GM19455 (cell line): ENCODE measurements at regions not wholly inside any gene's neighbourhood (a gene's known extent, or its start where the extent isn't known, plus 50 kb on each side); places are given as distances from the start of the nearest gene placed in this dataset.

Experiments
- ATAC-seq: cut with Tn5 transposase; IDR thresholded peaks from one replicate; pipeline ENCODE4 v1.9.1; 2021; ENCODE audit not compliant: unreplicated experiment

- no peak for ATAC-seq
Measured at GRCh38 chr6:164838068-164838615, 471.3 kb downstream of the C6orf118 start.

GRCh38 chr6:164836486-164836885, 472.9 kb downstream of the C6orf118 start:
- no peak for ATAC-seq

DNA sequence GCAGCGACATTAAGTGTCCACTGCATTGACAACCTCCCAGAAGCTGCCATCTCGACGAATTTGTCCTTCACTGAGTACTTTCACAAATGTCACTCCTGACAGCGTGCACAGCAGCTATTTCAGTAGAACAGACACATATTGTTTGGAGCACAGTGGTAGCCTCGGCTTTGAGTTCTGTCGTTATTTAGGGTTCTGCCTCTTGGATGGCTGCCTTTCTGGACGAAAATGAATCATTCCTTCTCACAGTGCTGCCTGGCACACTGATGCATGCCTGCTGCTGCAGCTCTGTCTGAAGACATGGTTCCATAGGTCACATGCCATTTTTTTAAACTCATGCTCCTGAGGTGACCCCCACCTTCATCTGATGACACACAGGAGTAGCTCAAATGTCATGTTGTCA, 477.0 kb downstream of the C6orf118 start:
- ATAC-seq = no peak

GRCh38 chr6:164827537-164827936, 481.9 kb downstream of the C6orf118 start:
- no peak for ATAC-seq

- no peak for ATAC-seq
Measured at GRCh38 chr6:164826831-164827468, 482.5 kb downstream of the C6orf118 start.

DNA sequence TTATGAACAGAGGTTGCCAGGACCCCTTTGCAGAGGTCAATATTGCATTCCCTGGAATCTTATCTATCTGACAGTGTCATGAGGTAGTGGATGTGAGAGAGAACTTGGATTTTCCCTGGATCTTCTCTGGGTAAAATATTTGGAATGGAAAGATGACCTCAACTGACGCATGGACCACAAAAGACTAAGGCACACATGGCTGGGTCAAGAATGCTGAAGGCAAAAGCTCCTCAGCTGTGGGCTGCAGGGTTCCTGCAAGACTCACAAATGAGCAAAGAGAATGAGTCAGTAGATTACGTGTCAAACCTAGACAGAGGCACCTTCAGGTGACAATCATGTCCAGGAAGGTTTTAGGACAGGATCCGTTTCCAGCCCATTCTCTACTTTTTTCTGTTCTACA, 484.0 kb downstream of the C6orf118 start:
- no peak for ATAC-seq

GRCh38 chr6:164817662-164818061, 491.7 kb downstream of the C6orf118 start:
- ATAC-seq = no peak

DNA sequence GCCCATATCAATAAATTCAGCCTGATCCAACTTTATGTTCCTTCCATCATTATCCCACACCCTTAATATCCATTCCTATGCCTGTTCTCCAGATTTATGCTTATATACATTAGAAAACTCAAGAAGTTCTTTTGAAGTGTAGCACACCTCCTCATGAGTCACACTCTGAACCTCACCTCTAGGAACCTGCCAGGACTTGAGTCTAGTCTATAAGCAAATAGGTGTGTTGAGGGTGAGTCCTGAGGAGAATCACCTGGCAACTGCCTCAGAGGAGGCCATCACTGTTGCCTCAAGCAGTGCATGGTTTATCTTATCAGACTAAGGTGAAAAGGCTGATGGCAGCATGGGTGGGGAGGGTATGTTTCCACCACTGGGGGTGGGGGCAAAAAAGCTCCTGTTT, 496.7 kb downstream of the C6orf118 start:
- no peak for ATAC-seq

DNA sequence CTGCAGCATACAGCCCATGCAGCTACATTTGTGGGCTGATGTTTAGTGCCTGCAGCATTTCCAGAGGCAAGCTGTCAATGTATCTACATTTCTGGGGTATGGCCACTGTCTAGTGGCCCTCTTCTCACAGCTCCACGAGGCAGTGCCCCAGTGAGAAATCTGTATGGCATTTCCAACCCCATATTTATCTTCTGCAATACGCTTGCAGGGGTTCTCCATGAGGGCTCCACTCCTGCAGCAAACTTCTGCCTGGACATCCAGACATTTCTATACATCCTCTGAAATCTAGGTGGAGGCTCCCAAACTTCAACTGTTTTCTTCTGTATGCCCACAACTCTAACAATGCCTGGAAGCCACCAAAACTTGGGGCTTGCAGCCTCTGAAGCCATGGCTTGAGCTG, 502.3 kb downstream of the C6orf118 start:
- ATAC-seq = no peak

DNA sequence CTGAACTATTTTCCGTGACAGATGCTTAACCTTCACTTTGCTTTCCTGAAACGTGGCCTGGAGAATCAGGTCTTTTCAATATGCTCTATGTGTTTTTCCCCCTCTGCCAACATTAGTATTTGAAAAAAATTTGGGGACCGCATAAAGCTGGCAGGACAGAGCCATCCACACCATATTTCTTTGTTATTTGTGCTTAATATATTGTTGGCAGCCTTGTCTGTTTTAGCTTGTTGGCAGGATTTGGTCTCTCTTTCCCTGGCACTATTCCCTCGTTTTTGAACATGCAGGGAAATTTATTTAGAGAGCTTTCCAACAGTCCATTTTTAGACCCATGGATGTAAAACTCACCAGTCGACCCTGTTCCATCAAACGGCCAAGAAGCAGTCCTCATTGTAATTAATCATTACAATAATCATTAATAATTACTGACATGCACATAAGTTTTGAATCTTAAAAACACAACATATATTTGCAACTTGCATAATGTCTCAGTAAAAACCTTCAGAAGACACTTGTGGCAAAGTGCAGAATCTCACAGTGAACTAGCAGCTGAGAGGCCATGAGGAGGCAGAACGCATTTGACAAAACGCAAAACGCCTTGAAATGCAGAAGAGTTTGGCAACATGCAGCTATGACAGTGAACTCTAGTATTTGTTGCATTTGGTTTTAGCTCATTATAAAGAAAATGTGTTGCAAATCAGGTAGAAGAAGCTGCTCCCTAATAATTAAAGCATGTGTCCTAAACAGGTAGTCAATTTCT, 514.2 kb downstream of the C6orf118 start:
- ATAC-seq = no peak

- no peak for ATAC-seq
Measured at GRCh38 chr6:164792666-164793065, 516.7 kb downstream of the C6orf118 start.

DNA sequence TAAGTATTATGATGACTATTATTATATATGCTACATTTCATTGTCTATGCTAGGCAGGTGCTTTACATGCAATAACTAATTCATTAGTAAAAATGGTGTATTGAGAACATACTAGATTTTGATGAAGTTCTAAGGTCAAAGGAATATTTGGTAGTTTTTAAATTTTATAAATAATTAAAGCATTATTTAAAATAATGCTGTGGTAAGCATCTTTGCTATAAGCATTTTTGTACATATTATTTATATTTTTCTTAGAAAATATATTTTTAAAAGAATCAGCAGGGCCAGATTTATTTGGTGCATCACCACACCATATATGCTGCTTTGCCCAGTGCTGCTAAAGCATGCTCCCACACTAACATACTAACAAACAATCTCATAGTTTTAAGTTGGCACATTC, 517.9 kb downstream of the C6orf118 start:
- no peak for ATAC-seq

- ATAC-seq = no peak
Measured at GRCh38 chr6:164763788-164764187, 545.6 kb downstream of the C6orf118 start.

GRCh38 chr6:164757451-164757850, 552.0 kb downstream of the C6orf118 start:
- ATAC-seq = no peak

- no peak for ATAC-seq
Measured at GRCh38 chr6:164756723-164757122, 552.7 kb downstream of the C6orf118 start.

DNA sequence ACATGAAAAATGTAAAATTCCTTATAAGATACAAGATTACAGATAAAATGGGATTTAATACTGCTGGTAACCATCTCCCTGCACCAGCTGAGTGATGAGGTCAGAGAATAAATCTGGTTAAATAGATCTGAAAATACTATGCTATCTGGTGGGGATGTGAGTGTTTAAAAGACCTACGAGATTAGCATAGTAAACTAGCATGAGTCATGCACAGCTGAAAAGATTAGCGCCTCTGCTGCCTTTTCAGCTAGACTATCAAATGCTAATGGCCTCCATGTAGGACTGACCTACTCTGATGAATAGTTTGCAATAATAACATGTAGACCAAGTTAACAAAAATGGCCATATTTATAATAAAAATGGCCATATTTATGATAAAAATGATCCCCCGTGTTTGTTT, 553.3 kb downstream of the C6orf118 start:
- ATAC-seq = no peak

DNA sequence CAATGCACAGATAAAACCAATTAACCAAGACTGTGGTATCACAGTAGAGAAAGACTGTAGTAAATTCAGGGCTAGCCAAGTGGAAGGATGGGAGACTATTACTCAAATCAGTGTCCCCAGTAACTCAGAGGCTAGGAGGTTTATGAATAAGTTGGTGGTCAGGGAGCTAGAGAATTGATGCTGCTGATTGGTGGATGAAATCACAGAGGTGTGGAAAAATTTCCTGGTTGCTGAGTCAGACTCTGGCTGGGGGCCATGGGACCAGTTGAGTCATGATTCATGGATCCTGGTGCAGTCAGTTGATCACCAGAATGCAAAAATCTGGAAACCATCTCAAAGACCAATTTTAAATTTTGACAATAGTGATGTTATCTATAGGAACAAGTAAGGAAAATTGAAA, 555.9 kb downstream of the C6orf118 start:
- no peak for ATAC-seq

GRCh38 chr6:164751395-164751794, 558.0 kb downstream of the C6orf118 start:
- no peak for ATAC-seq

- no peak for ATAC-seq
Measured at GRCh38 chr6:164750128-164750527, 559.3 kb downstream of the C6orf118 start.

DNA sequence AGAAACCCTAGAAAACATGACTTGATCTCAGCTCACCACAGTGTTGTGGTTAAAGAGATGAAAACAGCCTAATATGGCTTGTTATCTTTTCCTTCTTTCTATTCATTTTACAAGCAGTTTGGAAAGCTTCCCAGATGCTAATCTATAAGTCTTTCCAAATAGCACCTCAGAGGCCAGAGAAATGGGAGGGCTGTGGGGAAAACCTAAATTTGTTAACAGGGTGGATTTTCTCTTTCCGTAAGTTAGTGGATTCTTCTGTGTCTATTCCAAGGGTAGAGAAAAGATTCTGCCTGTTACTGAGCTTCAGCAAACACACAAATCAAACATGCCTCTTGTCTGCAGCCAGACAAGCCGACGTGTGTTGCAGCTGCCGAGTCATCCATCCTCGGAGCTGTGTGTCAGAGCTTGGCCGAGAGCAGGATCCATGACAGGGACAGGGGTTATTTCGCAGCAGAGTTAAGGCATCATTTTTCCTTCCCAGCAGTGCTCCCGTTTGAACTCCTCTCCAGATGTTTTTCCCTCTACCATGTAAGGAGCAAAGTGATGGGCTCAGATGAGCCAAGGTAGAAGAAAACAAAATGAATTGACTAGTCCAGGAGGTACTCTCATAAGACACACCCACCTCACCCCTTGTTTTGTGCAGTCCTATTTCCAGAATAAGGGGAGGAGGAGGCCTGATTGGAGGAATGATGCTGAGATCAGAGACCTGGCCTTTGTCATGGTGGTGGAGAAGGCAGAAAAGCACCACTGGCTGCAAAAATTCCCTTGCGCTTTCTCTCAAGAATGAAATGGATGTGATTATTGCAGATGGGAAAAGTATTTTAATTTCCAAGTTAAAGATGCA, 560.0 kb downstream of the C6orf118 start:
- no peak for ATAC-seq

DNA sequence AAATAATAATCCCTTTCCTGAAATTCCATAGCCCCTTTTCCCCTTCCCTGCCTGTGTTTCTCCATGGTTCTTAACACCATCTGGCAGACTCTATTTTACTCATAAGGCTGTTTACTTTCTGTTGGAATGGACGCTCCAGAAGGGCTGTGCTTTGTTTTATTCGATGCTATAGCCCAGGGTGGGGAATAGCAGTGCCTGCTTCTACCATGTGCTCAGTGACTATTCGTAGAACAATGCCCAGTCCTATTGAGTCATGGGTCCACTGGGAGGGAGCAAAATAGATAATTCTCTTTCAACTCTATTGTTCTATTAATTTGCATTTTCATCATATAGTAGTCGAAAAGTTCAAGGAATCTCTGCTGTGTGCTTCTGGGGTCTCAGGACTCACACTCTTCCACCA, 565.1 kb downstream of the C6orf118 start:
- no peak for ATAC-seq
